ENCODE measurements at regions not wholly inside any gene's neighbourhood (a gene's known extent, or its start where the extent isn't known, plus 50 kb on each side); places are given as distances from the start of the nearest gene placed in this dataset.

DNA sequence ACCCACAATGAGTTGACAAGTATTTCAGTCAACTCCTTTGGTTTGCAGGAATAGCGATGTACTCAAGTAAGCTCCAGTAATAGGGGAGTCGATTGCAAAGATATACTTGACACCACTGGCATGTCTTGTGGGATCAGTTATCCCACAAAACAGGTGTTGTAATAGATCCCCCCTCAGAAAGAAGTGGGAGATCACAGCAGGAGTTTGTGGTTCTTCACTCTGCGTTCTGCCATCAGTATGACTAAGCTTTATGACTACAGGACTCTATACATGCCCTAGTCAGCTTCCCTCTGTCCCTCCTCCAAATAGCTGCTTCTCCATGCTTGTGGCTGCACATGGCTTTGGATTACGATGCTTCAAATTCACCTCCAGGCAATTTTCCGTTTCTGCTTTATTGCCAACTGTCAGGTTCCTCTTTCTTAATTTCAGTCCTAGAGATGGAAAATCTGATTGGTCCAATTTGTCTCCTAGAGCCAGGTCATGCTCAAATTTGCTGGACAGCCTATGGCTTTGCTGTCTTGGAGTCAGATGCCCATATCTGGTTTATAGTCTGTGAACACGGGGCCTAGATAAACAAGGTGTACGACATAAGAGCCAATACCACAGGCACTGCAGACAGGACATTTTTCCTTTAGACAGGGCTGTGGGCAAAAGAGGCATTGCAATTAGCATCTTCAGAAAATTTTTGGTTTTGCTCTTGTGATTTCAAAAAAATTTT lies 221.7 kb downstream of the PAX3 start:
- Histone ChIP-seq H2AK5ac (ENCODE audit: low read depth, low read length) (no peak overlapping the region), H3K79me1 (ENCODE audit: low read depth, low read length) (no peaks in the 10 kb centered on the region), H3K27me3 (replicated peaks in 1 of 4; ENCODE audit: control insufficient read depth in 3 of 4, extremely low read depth in 1 of 4, insufficient read depth in 3 of 4, low read length in 3 of 4) (peaks cover 0 to 2% (median 0%) of the 10 kb centered on the region in 4 experiments; a peak in 1 of 7 replicates), H2BK15ac (ENCODE audit: low read length) (no peak overlapping the region), H3K79me2 (ENCODE audit: control insufficient read depth in 1 of 2, insufficient read depth in 2 of 2, low read length in 2 of 2) (no peaks in the 10 kb centered on the region), H2BK20ac (ENCODE audit: low read length) (no peak overlapping the region), H3K9me3 (ENCODE audit: insufficient read depth in 2 of 2, low read depth in 1 of 2, low read length in 1 of 2) (no peaks in the 10 kb centered on the region), H3K4me3 (ENCODE audit: extremely low read depth in 1 of 4, insufficient read depth in 2 of 4, low read depth in 3 of 4, low read length in 4 of 4) (no peak overlapping the region), H3K18ac (ENCODE audit: extremely low read depth, low read length) (no peak overlapping the region), H3K56ac (replicated peaks; ENCODE audit: insufficient read length, low read depth, low read length) (no peak overlapping the region), H3K14ac (ENCODE audit: insufficient read length) (no peak overlapping the region), H4K91ac (replicated peaks; ENCODE audit: insufficient read length, low read length) (no peak overlapping the region), H3K4me2 (ENCODE audit: insufficient read depth in 1 of 2, low read depth in 2 of 2, low read length in 2 of 2) (no peak overlapping the region), H2AFZ (ENCODE audit: low read length) (no peak overlapping the region), H4K8ac (ENCODE audit: extremely low read depth, insufficient read depth, low read length) (no peak overlapping the region), H3K36me3 (ENCODE audit: control insufficient read depth in 2 of 4, insufficient read depth in 4 of 4, low read length in 3 of 4) (no peaks in the 10 kb centered on the region), H3K27ac (ENCODE audit: low read depth, low read length) (no peak overlapping the region), H3K4me1 (replicated peaks in 1 of 4; ENCODE audit: control insufficient read depth in 3 of 4, insufficient read depth in 4 of 4, low read length in 3 of 4) (peaks cover 0 to 6% (median 1%) of the 10 kb centered on the region in 4 experiments; a peak in 5 of 7 replicates), H2BK5ac (ENCODE audit: low read depth, low read length) (no peak overlapping the region), H3K9ac (replicated peaks in 1 of 4; ENCODE audit: extremely low read depth in 1 of 4, low read depth in 3 of 4, low read length in 3 of 4) (no peak overlapping the region), H4K20me1 (replicated peaks in 1 of 2; ENCODE audit: control insufficient read depth in 1 of 2, insufficient read depth in 2 of 2, low read length in 2 of 2) (no peaks in the 10 kb centered on the region), H3K23me2 (ENCODE audit: low read depth, low read length) (no peaks in the 10 kb centered on the region), H4K5ac (ENCODE audit: insufficient read length, low read depth, low read length) (no peak overlapping the region), H3K4ac (replicated peaks; ENCODE audit: insufficient read length, low read depth, low read length) (no peak overlapping the region), H2BK12ac (ENCODE audit: low read depth, low read length) (no peak overlapping the region), H2BK120ac (replicated peaks; ENCODE audit: low read depth, low read length) (no peak overlapping the region), H3K23ac (ENCODE audit: insufficient read length) (no peak overlapping the region)
- FAIRE-seq: no peak
- ChIA-PET POLR2A (ENCODE audit: partially characterized antibody) (no interaction called here), CTCF (ENCODE audit: partially characterized antibody) (interaction anchor here (0.8 to 1.9 kb wide), 4 partner anchors 11 to 51 kb away, joined by 3 to 5 read pairs (median 4); no protein-coding TSS in a partner anchor)
- 87% methylated on average over 7 of the region's 7 CpGs; no CpG with 5 or more reads in 1 of the 2 experiments for WGBS, 2 experiments (ENCODE audit: extremely low coverage in 1 of 2, insufficient coverage in 1 of 2, insufficient read length in 1 of 2, insufficient replicate concordance in 2 of 2, low coverage in 1 of 2, low lambda C conversion rate in 2 of 2, missing lambda C conversion rate in 1 of 2)
- no peak for DNase-seq (ENCODE audit: low read depth in 1 of 2, low spot score in 2 of 2)
- no peak for TF ChIP-seq BCL11A (IDR thresholded peaks at IDR 0.05; ENCODE audit: low read depth in 2 of 2, low read length in 2 of 2)
- TF ChIP-seq POU5F1 (IDR thresholded peaks at IDR 0.05; ENCODE audit: low read depth, low read length): no peak
- TF ChIP-seq CHD2 (IDR thresholded peaks at IDR 0.05; ENCODE audit: low read length): no peak
- no peak for TF ChIP-seq RFX5 (IDR thresholded peaks at IDR 0.05; ENCODE audit: borderline replicate concordance, low read depth, low read length)
- TF ChIP-seq TAF1 (IDR thresholded peaks at IDR 0.05; ENCODE audit: low read depth, low read length): no peak
- no peak for TF ChIP-seq SRF (IDR thresholded peaks at IDR 0.05; ENCODE audit: low read depth, low read length)
- TF ChIP-seq NANOG (IDR thresholded peaks at IDR 0.05; ENCODE audit: insufficient read depth, low read depth, low read length, poor library complexity, severe bottlenecking): no peak
- no peak for TF ChIP-seq PHF8 (conservative IDR thresholded peaks at IDR 0.05; ENCODE audit: low read depth, low read length)
- no peak for TF ChIP-seq CBX8 (IDR thresholded peaks at IDR 0.05; ENCODE audit: borderline replicate concordance, low read depth, low read length)
- no peak for TF ChIP-seq SUZ12 (IDR thresholded peaks at IDR 0.05; ENCODE audit: low read length)
- TF ChIP-seq JUN (IDR thresholded peaks at IDR 0.05; ENCODE audit: low read depth, low read length): no peak
- no peak for TF ChIP-seq EP300 (IDR thresholded peaks at IDR 0.05; ENCODE audit: borderline replicate concordance in 1 of 2, low read depth in 2 of 2, low read length in 2 of 2)
- TF ChIP-seq ZNF274 (IDR thresholded peaks at IDR 0.05; ENCODE audit: borderline replicate concordance, extremely low read depth, low read length): no peak
- no peak for TF ChIP-seq CHD1 (IDR thresholded peaks at IDR 0.05; ENCODE audit: low read depth, low read length)

Data from H1 (cell line).